Fibroblast of mammary gland (primary cell): ENCODE measurements at regions not wholly inside any gene's neighbourhood (a gene's known extent, or its start where the extent isn't known, plus 50 kb on each side); places are given as distances from the start of the nearest gene placed in this dataset.

ENCODE experiments used
- DNase-seq: peaks from one replicate; pipeline ENCODE4 v3.0.0-alpha.2; 2010; ENCODE audit warnings: low read depth
- H3K4me3 ChIP-seq: 2 replicates; pipeline ENCODE4 v1.5.1; 2011; ENCODE audit warnings: low read depth, mild to moderate bottlenecking, low read length, moderate library complexity; ENCODE audit not compliant: control insufficient read depth
- TF ChIP-seq, protein P1 (sequence below): conservative IDR thresholded peaks from 2 replicates; pipeline ENCODE4 v1.5.1; 2011; ENCODE audit warnings: low read depth, low read length, inconsistent platforms; ENCODE audit not compliant: control insufficient read depth, insufficient read depth

DNA sequence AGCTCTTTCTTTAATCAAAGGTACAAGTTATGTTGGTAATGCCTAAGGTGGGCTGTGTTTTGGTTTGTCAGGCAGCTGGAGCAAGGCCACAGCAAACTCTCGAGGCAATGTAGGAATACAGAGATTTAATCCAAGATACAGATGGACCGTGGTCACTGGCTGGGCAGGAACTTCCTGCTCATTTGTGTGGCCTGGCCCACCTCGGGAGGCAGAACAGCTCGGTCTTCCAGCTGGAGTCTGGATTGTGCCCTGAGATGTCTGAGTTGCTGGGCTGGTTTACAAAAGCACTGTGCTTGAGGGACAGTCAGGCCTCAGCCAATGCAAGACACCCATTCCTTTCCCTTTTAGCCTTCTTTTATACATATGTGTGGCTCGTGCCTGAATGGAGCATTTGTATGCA is 506.1 kb upstream of the SALL3 start:
- TF ChIP-seq, protein P1, sequence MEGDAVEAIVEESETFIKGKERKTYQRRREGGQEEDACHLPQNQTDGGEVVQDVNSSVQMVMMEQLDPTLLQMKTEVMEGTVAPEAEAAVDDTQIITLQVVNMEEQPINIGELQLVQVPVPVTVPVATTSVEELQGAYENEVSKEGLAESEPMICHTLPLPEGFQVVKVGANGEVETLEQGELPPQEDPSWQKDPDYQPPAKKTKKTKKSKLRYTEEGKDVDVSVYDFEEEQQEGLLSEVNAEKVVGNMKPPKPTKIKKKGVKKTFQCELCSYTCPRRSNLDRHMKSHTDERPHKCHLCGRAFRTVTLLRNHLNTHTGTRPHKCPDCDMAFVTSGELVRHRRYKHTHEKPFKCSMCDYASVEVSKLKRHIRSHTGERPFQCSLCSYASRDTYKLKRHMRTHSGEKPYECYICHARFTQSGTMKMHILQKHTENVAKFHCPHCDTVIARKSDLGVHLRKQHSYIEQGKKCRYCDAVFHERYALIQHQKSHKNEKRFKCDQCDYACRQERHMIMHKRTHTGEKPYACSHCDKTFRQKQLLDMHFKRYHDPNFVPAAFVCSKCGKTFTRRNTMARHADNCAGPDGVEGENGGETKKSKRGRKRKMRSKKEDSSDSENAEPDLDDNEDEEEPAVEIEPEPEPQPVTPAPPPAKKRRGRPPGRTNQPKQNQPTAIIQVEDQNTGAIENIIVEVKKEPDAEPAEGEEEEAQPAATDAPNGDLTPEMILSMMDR, result no peak
- H3K4me3 ChIP-seq, result no peak overlapping the region
- no peak for DNase-seq

- TF ChIP-seq, protein P1, result no peak
- no peak for DNase-seq
These were observed 501.8 kb upstream of the SALL3 start for GRCh38 chr18:78477840-78478239.

DNA sequence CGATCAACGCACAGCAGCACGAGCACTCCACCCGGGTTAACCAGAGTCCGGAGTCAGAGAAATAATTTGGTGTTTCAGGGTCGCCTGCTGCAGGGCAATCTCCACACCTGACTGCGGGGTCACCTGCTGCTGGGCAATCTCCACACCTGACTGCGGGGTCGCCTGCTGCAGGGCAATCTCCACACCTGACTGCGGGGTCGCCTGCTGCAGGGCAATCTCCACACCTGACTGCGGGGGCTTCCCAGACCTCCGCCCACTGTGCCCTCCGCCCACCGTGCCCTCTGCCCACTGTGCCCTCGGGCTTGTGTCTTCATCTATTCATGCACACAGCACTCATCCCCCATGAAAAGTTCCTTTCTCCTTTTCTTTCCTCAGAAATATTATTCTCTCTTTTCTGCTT is 500.2 kb upstream of the SALL3 start:
- DNase-seq, result no peak
- no peak overlapping the region for H3K4me3 ChIP-seq
- TF ChIP-seq, protein P1, result no peak

More at GRCh38 chr18:78477840-78478239, 501.8 kb upstream of the SALL3 start:
- no peak overlapping the region for H3K4me3 ChIP-seq

DNA sequence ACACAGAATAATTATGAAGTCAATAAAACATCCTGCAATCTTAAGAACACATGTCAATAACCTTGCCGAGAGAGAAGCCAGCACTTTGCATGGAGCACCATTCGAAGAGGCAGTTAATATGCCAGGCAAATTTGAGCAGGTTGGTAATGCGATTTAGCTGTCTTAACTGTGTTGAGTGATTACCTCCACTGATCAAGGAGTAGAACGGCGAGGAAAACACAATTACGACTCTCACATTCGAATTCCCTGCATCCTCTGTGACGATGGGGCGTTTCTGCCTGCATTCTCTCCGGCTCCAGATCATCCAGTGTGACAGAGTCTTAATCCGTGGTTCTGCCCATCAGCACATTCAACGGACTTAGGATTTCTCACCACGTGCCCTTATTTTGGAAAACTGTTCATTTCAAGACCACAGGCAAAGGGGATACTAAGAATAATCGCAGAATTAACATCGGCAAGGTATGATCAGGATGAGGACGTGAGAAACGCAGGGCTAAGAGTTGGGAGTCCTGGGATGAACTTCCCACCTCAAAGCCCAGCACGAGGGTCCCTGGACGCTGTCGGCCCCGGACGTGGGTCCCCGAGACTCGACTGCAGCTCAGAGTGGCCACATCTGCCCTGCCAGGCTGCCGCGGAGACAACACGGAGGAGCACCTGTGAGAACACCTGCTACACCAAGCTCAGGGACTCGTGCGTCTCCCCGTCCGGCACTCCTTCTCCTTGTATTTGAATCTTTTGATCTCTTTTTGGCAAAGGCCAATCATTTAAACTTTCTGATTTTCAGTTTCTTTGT is 499.2 kb upstream of the SALL3 start:
- TF ChIP-seq, protein P1, result no peak
- DNase-seq, result no peak
- H3K4me3 ChIP-seq, result no peak overlapping the region

- no peak for DNase-seq
- no peak overlapping the region for H3K4me3 ChIP-seq
- TF ChIP-seq, protein P1, result no peak
These were observed 497.2 kb upstream of the SALL3 start for GRCh38 chr18:78482378-78482777.

DNA sequence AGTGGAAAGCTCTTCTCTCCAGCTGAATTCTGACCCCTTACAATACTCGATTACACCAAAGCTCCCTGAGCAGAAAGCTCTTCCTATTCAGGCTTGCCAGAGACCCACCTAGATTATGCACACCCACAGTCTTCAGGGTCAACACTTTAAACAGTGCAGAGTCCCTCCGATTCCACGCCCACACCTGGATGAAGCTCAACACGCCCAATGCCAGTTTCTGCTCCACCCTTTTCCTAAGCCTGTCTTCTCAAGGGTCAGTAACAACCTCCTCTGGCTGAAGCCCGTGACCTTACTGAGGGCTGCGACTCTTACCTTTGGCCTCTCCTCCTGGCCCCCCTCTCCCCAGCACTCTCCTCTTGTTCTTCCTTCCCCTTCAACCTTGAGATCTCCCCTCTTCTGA is 492.0 kb upstream of the SALL3 start:
- DNase-seq, result no peak
- TF ChIP-seq, protein P1, result no peak
- no peak overlapping the region for H3K4me3 ChIP-seq
